ENCODE measurements at regions not wholly inside any gene's neighbourhood (a gene's known extent, or its start where the extent isn't known, plus 50 kb on each side); places are given as distances from the start of the nearest gene placed in this dataset.

DNA sequence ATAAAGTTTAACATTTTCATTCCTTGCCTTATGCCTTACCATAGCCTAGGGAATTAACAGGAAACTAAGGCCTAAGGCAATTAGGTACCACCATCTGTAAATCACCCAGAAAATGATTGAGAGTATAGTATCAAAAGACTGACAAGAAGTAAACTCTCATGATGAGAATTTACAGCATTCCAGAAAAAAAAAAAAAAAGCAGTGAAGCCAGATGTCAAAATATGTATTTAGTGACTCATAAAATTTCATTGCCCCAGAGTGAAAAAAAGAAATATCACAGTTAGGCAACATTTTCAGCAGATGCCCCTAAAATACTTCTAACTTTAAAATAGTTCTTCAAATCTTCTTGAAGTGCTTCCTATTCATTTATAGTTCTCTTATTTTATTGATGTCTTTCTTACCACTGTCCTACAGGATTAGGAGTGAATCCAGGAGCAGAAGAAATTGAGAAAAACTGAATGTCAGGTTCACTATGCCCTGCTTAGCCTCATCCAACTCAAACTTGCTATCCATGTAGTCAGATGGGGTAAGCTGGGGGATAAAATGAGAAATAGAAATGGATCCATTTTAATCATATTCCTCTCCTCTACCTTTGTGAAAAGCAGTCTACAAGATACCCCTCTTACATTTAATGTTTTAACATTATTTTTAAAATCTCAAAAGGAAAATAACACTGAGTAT is 57.3 kb upstream of the TANK start:
- TF ChIP-seq, protein P1, sequence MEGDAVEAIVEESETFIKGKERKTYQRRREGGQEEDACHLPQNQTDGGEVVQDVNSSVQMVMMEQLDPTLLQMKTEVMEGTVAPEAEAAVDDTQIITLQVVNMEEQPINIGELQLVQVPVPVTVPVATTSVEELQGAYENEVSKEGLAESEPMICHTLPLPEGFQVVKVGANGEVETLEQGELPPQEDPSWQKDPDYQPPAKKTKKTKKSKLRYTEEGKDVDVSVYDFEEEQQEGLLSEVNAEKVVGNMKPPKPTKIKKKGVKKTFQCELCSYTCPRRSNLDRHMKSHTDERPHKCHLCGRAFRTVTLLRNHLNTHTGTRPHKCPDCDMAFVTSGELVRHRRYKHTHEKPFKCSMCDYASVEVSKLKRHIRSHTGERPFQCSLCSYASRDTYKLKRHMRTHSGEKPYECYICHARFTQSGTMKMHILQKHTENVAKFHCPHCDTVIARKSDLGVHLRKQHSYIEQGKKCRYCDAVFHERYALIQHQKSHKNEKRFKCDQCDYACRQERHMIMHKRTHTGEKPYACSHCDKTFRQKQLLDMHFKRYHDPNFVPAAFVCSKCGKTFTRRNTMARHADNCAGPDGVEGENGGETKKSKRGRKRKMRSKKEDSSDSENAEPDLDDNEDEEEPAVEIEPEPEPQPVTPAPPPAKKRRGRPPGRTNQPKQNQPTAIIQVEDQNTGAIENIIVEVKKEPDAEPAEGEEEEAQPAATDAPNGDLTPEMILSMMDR (IDR thresholded peaks at IDR 0.05) = no peak
- no peak overlapping the region for H3K9ac ChIP-seq (ENCODE audit: low read depth in 2 of 2, low read length in 2 of 2)
- no peaks in the 10 kb centered on the region for H3K4me1 ChIP-seq
- no peaks in the 10 kb centered on the region for H3K9me3 ChIP-seq
- intact Hi-C loops (cut with DNase I) = no loop called here
- no peak overlapping the region for H3K4me3 ChIP-seq
- H3K27me3 ChIP-seq = no peaks in the 10 kb centered on the region
- no peaks in the 10 kb centered on the region for H3K36me3 ChIP-seq
- H3K27ac ChIP-seq = no peak overlapping the region
- no peak for DNase-seq

DNA sequence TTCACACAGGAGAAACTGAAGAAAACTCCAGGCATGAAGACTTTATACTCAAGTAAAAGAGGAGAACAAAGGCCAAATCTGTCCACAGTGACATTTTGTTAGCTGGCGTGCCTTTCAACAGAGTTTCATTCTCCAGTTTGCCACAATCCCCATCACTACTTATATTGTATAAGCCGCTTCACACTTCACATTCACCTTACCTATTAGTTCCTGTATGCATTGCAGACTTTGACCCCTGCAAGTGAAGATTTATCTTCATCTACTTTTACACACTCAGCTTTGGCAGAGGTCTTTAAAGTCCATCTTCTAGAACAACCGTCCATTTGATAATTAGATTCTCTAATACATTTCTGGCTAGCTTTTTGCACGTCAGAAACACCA is 56.8 kb upstream of the TANK start:
- H3K4me1 ChIP-seq = no peaks in the 10 kb centered on the region
- no peaks in the 10 kb centered on the region for H3K9me3 ChIP-seq
- no peaks in the 10 kb centered on the region for H3K36me3 ChIP-seq
- H3K27ac ChIP-seq = no peak overlapping the region
- intact Hi-C loops (cut with DNase I) = no loop called here
- TF ChIP-seq, protein P1 (IDR thresholded peaks at IDR 0.05) = no peak
- no peak overlapping the region for H3K4me3 ChIP-seq
- H3K9ac ChIP-seq (ENCODE audit: low read depth in 2 of 2, low read length in 2 of 2) = no peak overlapping the region
- H3K27me3 ChIP-seq = no peaks in the 10 kb centered on the region
- DNase-seq = no peak

DNA sequence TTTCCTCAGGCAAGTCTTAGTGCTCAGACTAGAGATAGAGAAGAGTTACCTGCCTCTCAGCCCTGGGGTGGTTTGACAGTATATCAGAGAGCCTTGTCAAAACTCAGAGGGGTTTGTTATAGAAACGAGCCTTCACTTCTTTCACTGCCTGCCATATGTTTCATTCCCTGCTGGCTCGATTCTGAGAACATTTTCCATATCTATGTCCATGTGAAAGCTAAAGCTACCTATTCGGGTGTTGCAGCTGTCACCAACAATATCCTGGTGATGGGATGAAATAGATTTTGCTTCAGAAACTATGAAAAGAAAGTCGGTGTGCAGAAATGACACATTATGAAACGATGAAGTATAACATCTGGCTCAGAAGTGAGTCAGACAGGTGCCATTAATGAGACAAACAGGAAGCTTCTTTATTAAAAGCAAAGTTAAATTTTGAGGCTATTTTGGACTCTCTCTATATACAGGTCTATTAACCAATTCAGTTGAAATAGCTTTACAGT is 56.1 kb upstream of the TANK start:
- Histone ChIP-seq H3K27me3 (no peaks in the 10 kb centered on the region), H3K36me3 (no peaks in the 10 kb centered on the region), H3K27ac (no peak overlapping the region), H3K9ac (ENCODE audit: low read depth in 2 of 2, low read length in 2 of 2) (no peak overlapping the region), H3K4me1 (no peaks in the 10 kb centered on the region), H3K4me3 (no peak overlapping the region), H3K9me3 (no peaks in the 10 kb centered on the region)
- TF ChIP-seq, protein P1 (IDR thresholded peaks at IDR 0.05) = no peak
- no peak for DNase-seq
- intact Hi-C loops (cut with DNase I) = no loop called here

DNA sequence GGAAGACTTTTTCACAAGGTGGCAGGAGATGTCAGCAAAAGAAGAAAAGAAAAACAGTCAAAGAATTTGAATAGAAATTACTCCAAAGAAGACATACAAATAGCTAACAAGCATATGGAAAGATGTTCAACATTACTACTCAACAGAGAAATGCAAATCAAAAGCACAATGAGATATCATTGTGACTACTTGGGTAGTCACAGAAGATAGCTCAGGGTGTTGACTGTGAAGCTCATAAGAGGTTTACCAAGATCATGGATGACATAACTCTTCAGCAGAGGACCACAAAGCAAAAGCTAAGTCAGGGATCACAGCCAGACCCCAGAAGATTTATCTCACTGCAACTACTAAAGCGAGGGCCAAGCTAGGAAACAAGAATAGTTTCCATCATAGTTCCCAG is 53.0 kb upstream of the TANK start:
- intact Hi-C loops (cut with DNase I) = no loop called here
- Histone ChIP-seq H3K27ac (no peak overlapping the region), H3K4me3 (no peak overlapping the region), H3K9me3 (no peaks in the 10 kb centered on the region), H3K27me3 (no peaks in the 10 kb centered on the region), H3K4me1 (no peaks in the 10 kb centered on the region), H3K9ac (ENCODE audit: low read depth in 2 of 2, low read length in 2 of 2) (no peak overlapping the region), H3K36me3 (no peaks in the 10 kb centered on the region)
- TF ChIP-seq, protein P1 (IDR thresholded peaks at IDR 0.05) = no peak
- no peak for DNase-seq
